Adrenal gland (tissue), 5 donors: ENCODE measurements at regions not wholly inside any gene's neighbourhood (a gene's known extent, or its start where the extent isn't known, plus 50 kb on each side); places are given as distances from the start of the nearest gene placed in this dataset.

Experiments used
- POLR2A ChIP-seq, 2 donors: fragments of 450-650 bp; IDR thresholded peaks; one replicate each; pipeline ENCODE4 v1.6.1; 2017; ENCODE audit warnings: antibody characterized with exemption in 2 of 2, mild to moderate bottlenecking in 2 of 2, moderate library complexity in 1 of 2
- TF ChIP-seq, protein P1 (sequence below), 6 experiments: fragments of 450-650 bp in 4 of 6; fragments of 200-600 bp in 2 of 6; sonication (generic) in 1 of 6; IDR thresholded peaks; 1 replicate in 5 of 6; 2 replicates in 1 of 6; pipeline versions ENCODE4 v1.5.1 to v1.8.0; 2016 to 2021; ENCODE audit warnings: antibody characterized with exemption in 6 of 6, mild to moderate bottlenecking in 2 of 6, moderate library complexity in 1 of 6
- donor health status: DM: no; HTN: no; CAD: no.

DNA sequence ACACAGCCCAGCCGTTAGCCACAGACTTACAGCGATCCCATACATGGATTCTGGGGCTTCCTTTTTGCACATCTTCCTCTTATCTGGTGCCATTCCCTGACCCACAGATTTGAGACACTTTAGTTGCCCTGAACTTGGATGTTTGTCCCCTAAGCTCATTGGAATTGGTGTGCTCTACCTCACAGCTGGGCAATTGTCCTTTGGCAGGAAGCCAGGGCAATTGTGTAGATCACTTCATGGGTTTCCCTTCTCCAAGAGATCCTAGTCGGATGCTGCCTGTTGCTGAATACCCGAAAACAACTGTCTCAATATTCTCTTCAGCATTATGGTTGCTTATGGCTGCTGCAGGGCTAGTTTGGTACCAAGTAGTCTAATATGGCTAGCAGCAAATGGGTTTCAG lies 470.7 kb upstream of the MKI67 start:
- TF ChIP-seq, protein P1, sequence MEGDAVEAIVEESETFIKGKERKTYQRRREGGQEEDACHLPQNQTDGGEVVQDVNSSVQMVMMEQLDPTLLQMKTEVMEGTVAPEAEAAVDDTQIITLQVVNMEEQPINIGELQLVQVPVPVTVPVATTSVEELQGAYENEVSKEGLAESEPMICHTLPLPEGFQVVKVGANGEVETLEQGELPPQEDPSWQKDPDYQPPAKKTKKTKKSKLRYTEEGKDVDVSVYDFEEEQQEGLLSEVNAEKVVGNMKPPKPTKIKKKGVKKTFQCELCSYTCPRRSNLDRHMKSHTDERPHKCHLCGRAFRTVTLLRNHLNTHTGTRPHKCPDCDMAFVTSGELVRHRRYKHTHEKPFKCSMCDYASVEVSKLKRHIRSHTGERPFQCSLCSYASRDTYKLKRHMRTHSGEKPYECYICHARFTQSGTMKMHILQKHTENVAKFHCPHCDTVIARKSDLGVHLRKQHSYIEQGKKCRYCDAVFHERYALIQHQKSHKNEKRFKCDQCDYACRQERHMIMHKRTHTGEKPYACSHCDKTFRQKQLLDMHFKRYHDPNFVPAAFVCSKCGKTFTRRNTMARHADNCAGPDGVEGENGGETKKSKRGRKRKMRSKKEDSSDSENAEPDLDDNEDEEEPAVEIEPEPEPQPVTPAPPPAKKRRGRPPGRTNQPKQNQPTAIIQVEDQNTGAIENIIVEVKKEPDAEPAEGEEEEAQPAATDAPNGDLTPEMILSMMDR (IDR thresholded peaks at IDR 0.05) = no peak
- TF ChIP-seq POLR2A (IDR thresholded peaks at IDR 0.05) = no peak
